Stimulated activated effector memory CD8-positive, alpha-beta T cell treated with anti-CD3 and anti-CD28 coated beads, Interleukin-12 subunit alpha, Interleukin-12 subunit beta, amount 100 ng/mL, for 72 hours (primary cell): ENCODE measurements at regions not wholly inside any gene's neighbourhood (a gene's known extent, or its start where the extent isn't known, plus 50 kb on each side); places are given as distances from the start of the nearest gene placed in this dataset.

ENCODE experiments used
- ATAC-seq: fragments of 150-1000 bp; cut with Tn5 transposase; 2 replicates; pipeline ENCODE4 v1.10.0; 2021
- DNase-seq, 2 donors: peaks; one replicate each; pipeline ENCODE4 v3.0.0; 2021 to 2022; ENCODE audit warnings: low spot score in 2 of 2
- H3K27ac Mint-ChIP-seq: one replicate; pipeline ENCODE4 v1.8.0; 2022; ENCODE audit warnings: mild to moderate bottlenecking, mixed read lengths
- H3K36me3 Mint-ChIP-seq: one replicate; pipeline ENCODE4 v1.8.0; 2022; ENCODE audit warnings: mild to moderate bottlenecking, mixed read lengths
- H3K4me1 Mint-ChIP-seq: one replicate; pipeline ENCODE4 v1.8.0; 2022; ENCODE audit warnings: mixed read lengths
- H3K4me3 Mint-ChIP-seq: one replicate; pipeline ENCODE4 v1.8.0; 2022; ENCODE audit warnings: mild to moderate bottlenecking, mixed read lengths
- H3K9me3 Mint-ChIP-seq: one replicate; pipeline ENCODE4 v1.8.0; 2022; ENCODE audit warnings: mixed read lengths

DNA sequence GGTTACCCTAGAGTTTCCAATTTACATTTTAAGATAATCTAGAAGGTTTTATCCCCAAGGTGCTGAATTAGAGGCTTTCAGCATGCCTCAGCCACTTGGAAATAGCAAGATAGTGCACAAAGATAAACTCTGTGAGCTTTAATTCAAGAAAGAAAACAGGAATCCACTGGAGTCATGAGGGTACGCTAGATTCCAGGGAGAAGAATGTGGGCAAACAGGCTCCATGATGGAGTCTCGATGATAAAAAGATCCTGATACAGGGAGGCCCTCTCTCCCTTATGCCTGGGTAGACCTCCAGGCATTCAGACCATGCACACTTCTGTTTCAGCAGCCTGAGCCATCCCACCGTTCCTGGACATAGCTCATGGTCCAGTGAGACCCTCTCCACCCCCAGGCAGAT, 344.6 kb upstream of the LCORL start:
- Mint-ChIP-seq H3K36me3 (no peaks in the 10 kb centered on the region), H3K27ac (no peak overlapping the region), H3K9me3 (no peaks in the 10 kb centered on the region), H3K4me3 (no peak overlapping the region), H3K4me1 (no peaks in the 10 kb centered on the region)
- no peak for ATAC-seq
- DNase-seq, result no peak

GRCh38 chr4:18343581-18343980, 322.0 kb upstream of the LCORL start:
- Mint-ChIP-seq H3K4me3 (no peak overlapping the region), H3K9me3 (no peaks in the 10 kb centered on the region)
- no peak for ATAC-seq

DNA sequence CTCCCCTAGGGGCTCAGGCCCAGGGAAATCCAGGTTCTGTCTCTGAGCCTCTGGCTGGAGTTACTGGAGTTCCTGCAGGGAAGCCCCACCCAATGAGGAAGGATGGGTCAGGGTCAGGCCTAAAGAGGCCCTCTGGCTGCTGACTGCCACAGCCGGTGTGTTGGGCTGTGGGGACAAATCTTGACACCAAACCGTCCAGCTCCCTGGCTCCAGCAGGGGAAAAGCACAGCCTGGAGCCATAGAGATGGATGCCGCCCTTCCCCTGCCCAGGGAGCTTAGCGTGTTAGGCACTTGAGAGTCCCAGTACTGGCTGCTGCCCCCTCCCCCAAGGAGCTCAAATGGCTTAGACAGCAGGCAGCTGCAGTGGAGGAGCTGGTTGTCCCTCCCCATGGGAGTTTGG, 321.3 kb upstream of the LCORL start:
- Mint-ChIP-seq H3K9me3 (no peaks in the 10 kb centered on the region), H3K27ac (no peak overlapping the region), H3K4me3 (no peak overlapping the region), H3K36me3 (no peaks in the 10 kb centered on the region), H3K4me1 (no peaks in the 10 kb centered on the region)
- DNase-seq, result no peak
- no peak for ATAC-seq

More at GRCh38 chr4:18343581-18343980, 322.0 kb upstream of the LCORL start:
- H3K27ac Mint-ChIP-seq, result no peak overlapping the region
- H3K4me1 Mint-ChIP-seq, result no peaks in the 10 kb centered on the region
- no peaks in the 10 kb centered on the region for H3K36me3 Mint-ChIP-seq
- no peak for DNase-seq

DNA sequence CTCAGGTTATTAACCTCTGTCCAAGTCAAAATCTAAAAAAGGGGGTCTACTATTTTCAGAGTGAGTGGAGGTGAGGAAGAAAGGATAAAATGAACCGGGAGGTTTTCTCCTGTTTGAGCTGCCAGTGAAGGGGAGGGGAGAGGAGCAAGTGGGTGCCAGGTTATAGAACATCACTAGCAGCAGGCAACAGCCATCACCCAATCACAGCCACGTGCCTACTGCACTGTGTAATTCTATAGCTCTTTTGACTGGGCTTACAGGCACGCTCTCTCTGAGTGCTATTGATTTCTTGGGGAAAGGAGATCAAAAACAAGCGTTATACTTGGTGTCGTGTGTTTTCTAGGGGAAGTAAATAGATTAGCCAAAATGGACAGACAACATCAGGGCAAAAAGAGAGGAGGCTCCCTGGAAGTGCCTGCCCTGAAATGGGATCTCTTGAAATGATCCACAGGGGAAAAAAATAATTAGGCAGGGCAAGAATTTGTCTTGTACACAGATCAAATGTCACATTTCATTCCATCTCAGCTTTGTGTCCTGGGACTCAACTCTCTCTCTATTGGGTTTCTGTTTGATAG, 300.5 kb upstream of the LCORL start:
- DNase-seq (no peak), ATAC-seq (no peak)
- no peaks in the 10 kb centered on the region for H3K36me3 Mint-ChIP-seq
- no peak overlapping the region for H3K4me3 Mint-ChIP-seq
- no peaks in the 10 kb centered on the region for H3K4me1 Mint-ChIP-seq
- H3K9me3 Mint-ChIP-seq, result no peaks in the 10 kb centered on the region
- H3K27ac Mint-ChIP-seq, result no peak overlapping the region

DNA sequence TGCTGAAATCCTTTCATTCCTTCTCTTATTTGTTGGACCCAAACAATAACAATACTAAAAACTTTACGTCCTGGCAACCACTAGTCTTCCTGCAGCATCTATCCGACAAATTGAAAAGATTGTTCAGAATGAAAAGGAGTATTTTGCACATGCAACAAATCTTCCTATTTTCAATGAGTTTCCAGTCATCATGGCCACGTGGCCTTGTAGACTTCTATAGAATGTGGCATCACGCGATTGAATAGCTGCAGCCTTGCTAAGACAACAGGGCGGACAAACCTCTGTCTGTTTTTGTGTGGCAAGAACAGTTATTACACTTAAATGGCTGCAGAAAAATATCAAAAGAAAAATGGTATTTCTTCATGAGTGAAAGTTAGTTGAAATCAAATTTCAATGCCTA, 297.9 kb upstream of the LCORL start:
- H3K4me1 Mint-ChIP-seq, result no peaks in the 10 kb centered on the region
- no peaks in the 10 kb centered on the region for H3K36me3 Mint-ChIP-seq
- H3K9me3 Mint-ChIP-seq, result peaks cover 3% of the 10 kb centered on the region
- H3K4me3 Mint-ChIP-seq, result no peak overlapping the region
- ATAC-seq (no peak), DNase-seq (no peak)
- H3K27ac Mint-ChIP-seq, result no peak overlapping the region

GRCh38 chr4:18318682-18319388, 297.3 kb upstream of the LCORL start:
- DNase-seq (no peak), ATAC-seq (no peak)
- H3K36me3 Mint-ChIP-seq, result no peaks in the 10 kb centered on the region
- peaks cover 3% of the 10 kb centered on the region for H3K9me3 Mint-ChIP-seq
- no peaks in the 10 kb centered on the region for H3K4me1 Mint-ChIP-seq
- no peak overlapping the region for H3K27ac Mint-ChIP-seq
- no peak overlapping the region for H3K4me3 Mint-ChIP-seq

- Mint-ChIP-seq H3K27ac (no peak overlapping the region), H3K9me3 (peaks cover 3% of the 10 kb centered on the region), H3K4me3 (no peak overlapping the region), H3K36me3 (no peaks in the 10 kb centered on the region), H3K4me1 (no peaks in the 10 kb centered on the region)
- ATAC-seq (no peak), DNase-seq (no peak)
These were observed 293.2 kb upstream of the LCORL start for GRCh38 chr4:18314731-18315130.

GRCh38 chr4:18297684-18298083, 276.1 kb upstream of the LCORL start:
- DNase-seq (no peak), ATAC-seq (no peak)
- Mint-ChIP-seq H3K9me3 (no peaks in the 10 kb centered on the region), H3K4me1 (no peaks in the 10 kb centered on the region), H3K27ac (no peak overlapping the region), H3K36me3 (peaks cover 5% of the 10 kb centered on the region), H3K4me3 (no peak overlapping the region)

GRCh38 chr4:18296411-18296810, 274.9 kb upstream of the LCORL start:
- Mint-ChIP-seq H3K36me3 (no peaks in the 10 kb centered on the region), H3K9me3 (peaks cover 3% of the 10 kb centered on the region), H3K4me1 (no peaks in the 10 kb centered on the region), H3K4me3 (no peak overlapping the region), H3K27ac (no peak overlapping the region)
- DNase-seq (no peak), ATAC-seq (no peak)

GRCh38 chr4:18294846-18295245, 273.3 kb upstream of the LCORL start:
- H3K36me3 Mint-ChIP-seq, result no peaks in the 10 kb centered on the region
- peaks cover 3% of the 10 kb centered on the region for H3K9me3 Mint-ChIP-seq
- no peak for ATAC-seq
- no peak overlapping the region for H3K27ac Mint-ChIP-seq
- no peak overlapping the region for H3K4me3 Mint-ChIP-seq
- DNase-seq, result no peak
- H3K4me1 Mint-ChIP-seq, result no peaks in the 10 kb centered on the region

DNA sequence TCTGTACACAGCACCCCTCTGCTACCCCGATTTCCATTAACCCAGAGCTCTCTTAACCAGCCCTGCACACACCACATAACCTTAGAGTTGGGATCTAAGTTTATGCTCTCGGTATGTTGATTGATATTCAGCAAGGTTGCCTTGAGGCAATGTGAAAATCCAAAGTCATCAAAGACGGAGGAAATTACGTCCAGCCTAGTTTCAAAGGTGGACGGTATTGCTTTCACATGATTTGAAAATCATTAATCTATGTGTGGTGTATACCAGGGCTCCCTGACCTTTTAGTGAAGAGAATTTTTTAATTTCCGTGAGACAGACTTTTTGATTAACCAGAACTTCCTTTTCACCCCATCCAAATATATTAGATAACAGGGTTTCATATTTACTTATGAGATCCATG, 272.5 kb upstream of the LCORL start:
- peaks cover 3% of the 10 kb centered on the region for H3K9me3 Mint-ChIP-seq
- H3K27ac Mint-ChIP-seq, result no peak overlapping the region
- ATAC-seq (no peak), DNase-seq (no peak)
- H3K36me3 Mint-ChIP-seq, result no peaks in the 10 kb centered on the region
- no peak overlapping the region for H3K4me3 Mint-ChIP-seq
- no peaks in the 10 kb centered on the region for H3K4me1 Mint-ChIP-seq

- DNase-seq (no peak), ATAC-seq (no peak)
- Mint-ChIP-seq H3K4me3 (no peak overlapping the region), H3K9me3 (peaks cover 3% of the 10 kb centered on the region), H3K36me3 (no peaks in the 10 kb centered on the region), H3K27ac (no peak overlapping the region), H3K4me1 (no peaks in the 10 kb centered on the region)
These were observed 270.9 kb upstream of the LCORL start for GRCh38 chr4:18292411-18292810.

DNA sequence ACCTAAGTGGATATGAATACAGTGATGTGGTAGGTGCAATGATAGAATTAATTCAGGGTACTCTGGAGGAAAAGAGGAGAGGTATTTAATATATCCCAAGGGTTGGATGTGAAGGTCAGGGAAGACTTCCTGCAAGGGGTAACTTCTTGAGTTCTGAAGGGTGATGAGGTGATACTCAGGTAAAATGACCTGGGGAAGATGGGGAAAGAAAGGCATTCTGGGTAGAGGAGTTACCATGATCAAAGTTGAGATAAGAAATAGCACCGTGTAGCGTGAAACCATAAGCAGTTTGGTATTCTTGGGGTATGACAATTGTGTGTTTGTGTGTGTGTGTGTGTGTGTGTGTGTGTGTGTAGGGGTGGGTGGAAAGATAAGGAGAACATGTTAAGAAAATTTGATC, 270.4 kb upstream of the LCORL start:
- ATAC-seq (no peak), DNase-seq (no peak)
- H3K9me3 Mint-ChIP-seq, result peaks cover 3% of the 10 kb centered on the region
- H3K4me3 Mint-ChIP-seq, result no peak overlapping the region
- H3K36me3 Mint-ChIP-seq, result no peaks in the 10 kb centered on the region
- H3K27ac Mint-ChIP-seq, result no peak overlapping the region
- H3K4me1 Mint-ChIP-seq, result no peaks in the 10 kb centered on the region

GRCh38 chr4:18291256-18291655, 269.7 kb upstream of the LCORL start:
- Mint-ChIP-seq H3K9me3 (peaks cover 3% of the 10 kb centered on the region), H3K27ac (no peak overlapping the region), H3K4me3 (no peak overlapping the region), H3K4me1 (no peaks in the 10 kb centered on the region), H3K36me3 (no peaks in the 10 kb centered on the region)
- DNase-seq (no peak), ATAC-seq (no peak)

DNA sequence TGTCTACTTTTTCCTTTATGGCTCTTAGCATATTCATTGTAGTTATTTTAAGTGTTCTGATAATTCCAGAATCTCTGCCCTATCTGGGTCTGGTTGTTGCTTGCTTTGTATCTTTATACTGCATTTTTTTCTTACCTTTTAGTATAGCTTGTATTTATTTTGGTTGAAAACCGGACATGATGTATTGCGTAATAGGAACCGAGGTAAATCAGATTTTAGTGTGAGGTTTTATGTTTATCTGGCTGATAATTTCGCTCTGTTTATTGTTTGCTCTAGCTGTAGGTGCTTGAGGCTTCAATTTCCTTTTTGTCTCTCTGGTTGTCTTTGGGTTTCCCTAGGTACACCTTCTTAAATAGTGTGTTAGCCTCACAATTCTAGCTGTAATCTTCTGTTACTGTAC, 263.8 kb upstream of the LCORL start:
- no peaks in the 10 kb centered on the region for H3K36me3 Mint-ChIP-seq
- no peak for ATAC-seq
- H3K9me3 Mint-ChIP-seq, result no peaks in the 10 kb centered on the region
- H3K27ac Mint-ChIP-seq, result no peak overlapping the region
- DNase-seq, result no peak
- H3K4me1 Mint-ChIP-seq, result no peaks in the 10 kb centered on the region
- no peak overlapping the region for H3K4me3 Mint-ChIP-seq

- H3K9me3 Mint-ChIP-seq, result peaks cover 5% of the 10 kb centered on the region
- no peaks in the 10 kb centered on the region for H3K36me3 Mint-ChIP-seq
- no peaks in the 10 kb centered on the region for H3K4me1 Mint-ChIP-seq
- no peak for DNase-seq
- no peak overlapping the region for H3K27ac Mint-ChIP-seq
- H3K4me3 Mint-ChIP-seq, result no peak overlapping the region
- ATAC-seq, result no peak
These were observed 256.7 kb upstream of the LCORL start for GRCh38 chr4:18278244-18278643.
